Adrenal gland (tissue), 9 donors: ENCODE measurements at regions not wholly inside any gene's neighbourhood (a gene's known extent, or its start where the extent isn't known, plus 50 kb on each side); places are given as distances from the start of the nearest gene placed in this dataset.

Experiments used
- DNase-seq, 7 donors: peaks; one replicate each; pipeline ENCODE4 v3.0.0-alpha.2; 2019 to 2020
- H3K27ac ChIP-seq, 5 donors: fragments of 200-600 bp; sonication (generic) in 4 of 5; 1 replicate in 3 of 5; 2 replicates in 2 of 5; pipeline versions ENCODE4 v1.5.1 to v1.8.0; 2016 to 2020; ENCODE audit warnings: mild to moderate bottlenecking in 1 of 5
- H3K27me3 ChIP-seq: fragments of 200-600 bp; 2 replicates; pipeline ENCODE4 v1.8.0; 2021
- H3K36me3 ChIP-seq, 2 donors: fragments of 200-600 bp; replicated peaks in 1 of 2; 1 replicate in 1 of 2; 2 replicates in 1 of 2; pipeline versions ENCODE4 v1.5.1 to v1.8.0; 2018 to 2022
- H3K4me1 ChIP-seq, 2 donors: fragments of 200-600 bp; replicated peaks in 1 of 2; 1 replicate in 1 of 2; 2 replicates in 1 of 2; pipeline versions ENCODE4 v1.5.1 to v1.8.0; 2018 to 2021
- H3K4me3 ChIP-seq, 4 donors: fragments of 200-600 bp; sonication (generic) in 3 of 4; one replicate each; pipeline ENCODE4 v1.5.1; 2016 to 2018
- H3K9me3 ChIP-seq, 3 donors: fragments of 200-600 bp; sonication (generic) in 1 of 3; replicated peaks in 1 of 3; 1 replicate in 2 of 3; 2 replicates in 1 of 3; pipeline versions ENCODE4 v1.5.1 to v1.8.0; 2016 to 2021
- POLR2A ChIP-seq, 2 donors: fragments of 450-650 bp; IDR thresholded peaks; one replicate each; pipeline ENCODE4 v1.6.1; 2017; ENCODE audit warnings: antibody characterized with exemption in 2 of 2, mild to moderate bottlenecking in 2 of 2, moderate library complexity in 1 of 2
- WGBS, 4 donors: extraction: QIAGEN DNeasy Blood & Tissue Kit in 2 of 4; methylation state at CpG; one replicate each; pipeline versions ENCODE4 v1.1.5 to v1.1.7; 2013 to 2017; 5-methylcytosine and 5-hydroxymethylcytosine counted together
- intact Hi-C, 2 donors: fragments of 100-400 bp; cut with DNase I; formaldehyde crosslinking; loops; one replicate each; pipeline versions ENCODE4 v1.14.1 to v1.15.0; 2022 to 2023
- TF ChIP-seq, protein P1 (sequence below), 6 experiments: fragments of 450-650 bp in 4 of 6; fragments of 200-600 bp in 2 of 6; sonication (generic) in 1 of 6; IDR thresholded peaks; 1 replicate in 5 of 6; 2 replicates in 1 of 6; pipeline versions ENCODE4 v1.5.1 to v1.8.0; 2016 to 2021; ENCODE audit warnings: antibody characterized with exemption in 6 of 6, mild to moderate bottlenecking in 2 of 6, moderate library complexity in 1 of 6
- donor health status: healthy with polysubstance abuse.
- donor health status: Bipolar disorder and iron deficiency.
- donor health status: DM: yes; HTN: yes; CAD: no.
- donor health status: DM: no; HTN: no; CAD: no.
- donor health status: DM: no; HTN: no; CAD: no.

DNA sequence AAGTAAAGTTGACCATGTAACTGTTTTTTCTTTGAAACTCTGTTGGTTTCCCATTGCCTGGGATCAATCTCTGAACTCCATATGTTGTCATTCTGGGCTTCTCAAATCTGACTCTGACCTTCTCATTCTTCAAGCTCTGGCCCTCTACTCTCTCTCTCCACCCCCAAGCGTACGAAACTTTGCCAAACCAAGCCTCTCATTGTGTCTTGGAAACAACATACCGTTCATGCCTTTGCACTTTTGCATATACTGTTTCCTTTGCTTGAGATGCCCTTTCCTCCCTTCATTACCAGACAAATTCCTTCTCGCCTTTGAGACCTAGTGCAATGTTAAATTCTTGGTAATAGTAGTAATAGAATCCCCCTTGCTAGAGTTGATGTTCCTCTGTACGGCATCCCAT is 113.7 kb downstream of the OLFM4 start:
- intact Hi-C loops = no loop called here
- 61 to 78% (median 70%) methylated on average over 5 of the region's 5 CpGs for WGBS, 4 donors
- Histone ChIP-seq H3K9me3 (no peaks in the 10 kb centered on the region), H3K4me1 (no peaks in the 10 kb centered on the region), H3K36me3 (no peaks in the 10 kb centered on the region), H3K27me3 (peaks cover 3% of the 10 kb centered on the region), H3K4me3 (no peak overlapping the region), H3K27ac (no peak overlapping the region)
- DNase-seq = no peak
- TF ChIP-seq, protein P1, sequence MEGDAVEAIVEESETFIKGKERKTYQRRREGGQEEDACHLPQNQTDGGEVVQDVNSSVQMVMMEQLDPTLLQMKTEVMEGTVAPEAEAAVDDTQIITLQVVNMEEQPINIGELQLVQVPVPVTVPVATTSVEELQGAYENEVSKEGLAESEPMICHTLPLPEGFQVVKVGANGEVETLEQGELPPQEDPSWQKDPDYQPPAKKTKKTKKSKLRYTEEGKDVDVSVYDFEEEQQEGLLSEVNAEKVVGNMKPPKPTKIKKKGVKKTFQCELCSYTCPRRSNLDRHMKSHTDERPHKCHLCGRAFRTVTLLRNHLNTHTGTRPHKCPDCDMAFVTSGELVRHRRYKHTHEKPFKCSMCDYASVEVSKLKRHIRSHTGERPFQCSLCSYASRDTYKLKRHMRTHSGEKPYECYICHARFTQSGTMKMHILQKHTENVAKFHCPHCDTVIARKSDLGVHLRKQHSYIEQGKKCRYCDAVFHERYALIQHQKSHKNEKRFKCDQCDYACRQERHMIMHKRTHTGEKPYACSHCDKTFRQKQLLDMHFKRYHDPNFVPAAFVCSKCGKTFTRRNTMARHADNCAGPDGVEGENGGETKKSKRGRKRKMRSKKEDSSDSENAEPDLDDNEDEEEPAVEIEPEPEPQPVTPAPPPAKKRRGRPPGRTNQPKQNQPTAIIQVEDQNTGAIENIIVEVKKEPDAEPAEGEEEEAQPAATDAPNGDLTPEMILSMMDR (IDR thresholded peaks at IDR 0.05) = no peak
- TF ChIP-seq POLR2A (IDR thresholded peaks at IDR 0.05) = no peak

DNA sequence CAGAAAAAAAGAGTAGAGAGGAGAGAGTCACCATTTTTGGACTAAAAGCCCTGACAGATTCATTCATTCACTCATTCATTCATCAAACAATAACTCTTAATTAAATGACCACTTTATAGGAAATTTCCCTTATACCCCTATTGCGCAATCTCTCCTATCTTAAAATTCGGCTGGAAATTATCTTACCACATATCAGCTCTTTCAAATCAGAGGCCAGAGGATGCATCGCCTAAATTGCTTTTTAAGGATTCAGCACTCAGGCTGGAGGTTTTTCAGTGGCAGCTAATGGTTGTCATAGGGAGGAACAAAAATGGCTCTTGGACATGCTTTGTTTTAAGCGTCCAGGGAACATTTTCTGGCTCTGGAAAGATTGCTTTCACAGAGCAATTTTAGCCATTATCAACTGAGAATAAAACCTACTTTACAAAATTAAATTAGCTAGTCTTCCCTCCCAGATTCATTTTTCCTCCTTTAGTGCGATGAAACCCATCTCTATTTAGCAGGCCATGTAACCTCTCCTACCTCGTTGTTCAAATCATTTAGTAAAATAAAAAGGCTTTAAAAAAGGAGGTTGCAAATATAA is 115.2 kb downstream of the OLFM4 start:
- H3K4me3 ChIP-seq = no peak overlapping the region
- no peak for DNase-seq
- 70 to 78% (median 74%) methylated on average over 6 of the region's 6 CpGs for WGBS, 4 donors
- H3K36me3 ChIP-seq = no peaks in the 10 kb centered on the region
- H3K9me3 ChIP-seq = no peaks in the 10 kb centered on the region
- no peaks in the 10 kb centered on the region for H3K4me1 ChIP-seq
- intact Hi-C loops = no loop called here
- no peak for TF ChIP-seq POLR2A (IDR thresholded peaks at IDR 0.05)
- TF ChIP-seq, protein P1 (IDR thresholded peaks at IDR 0.05) = no peak
- H3K27me3 ChIP-seq = peaks cover 3% of the 10 kb centered on the region
- H3K27ac ChIP-seq = no peak overlapping the region

DNA sequence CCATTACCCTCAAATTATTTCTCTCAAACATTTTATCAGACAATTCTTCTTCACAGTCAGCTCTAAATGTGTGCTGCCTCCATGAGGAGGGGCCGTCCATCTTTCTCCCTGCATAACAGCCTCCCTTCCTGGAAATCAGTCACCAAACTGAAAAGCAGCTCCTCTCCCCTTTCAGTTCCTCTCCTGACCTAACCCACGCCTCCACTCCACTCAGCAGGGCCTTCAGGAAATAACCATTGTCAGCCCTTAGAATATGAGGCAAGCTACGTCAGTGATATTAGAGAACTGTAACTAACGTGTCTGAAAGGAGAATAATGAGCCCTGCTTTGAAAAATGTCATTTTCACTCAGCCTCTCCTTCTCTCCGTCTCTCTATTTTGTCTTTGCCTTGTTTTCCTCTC is 116.2 kb downstream of the OLFM4 start:
- Histone ChIP-seq H3K27ac (no peak overlapping the region), H3K4me3 (no peak overlapping the region), H3K9me3 (no peaks in the 10 kb centered on the region), H3K4me1 (no peaks in the 10 kb centered on the region), H3K27me3 (peaks cover 3% of the 10 kb centered on the region), H3K36me3 (no peaks in the 10 kb centered on the region)
- intact Hi-C loops = no loop called here
- no peak for TF ChIP-seq POLR2A (IDR thresholded peaks at IDR 0.05)
- TF ChIP-seq, protein P1 (IDR thresholded peaks at IDR 0.05) = no peak
- no peak for DNase-seq
- 42 to 52% (median 46%) methylated on average over 5 of the region's 5 CpGs for WGBS, 4 donors

DNA sequence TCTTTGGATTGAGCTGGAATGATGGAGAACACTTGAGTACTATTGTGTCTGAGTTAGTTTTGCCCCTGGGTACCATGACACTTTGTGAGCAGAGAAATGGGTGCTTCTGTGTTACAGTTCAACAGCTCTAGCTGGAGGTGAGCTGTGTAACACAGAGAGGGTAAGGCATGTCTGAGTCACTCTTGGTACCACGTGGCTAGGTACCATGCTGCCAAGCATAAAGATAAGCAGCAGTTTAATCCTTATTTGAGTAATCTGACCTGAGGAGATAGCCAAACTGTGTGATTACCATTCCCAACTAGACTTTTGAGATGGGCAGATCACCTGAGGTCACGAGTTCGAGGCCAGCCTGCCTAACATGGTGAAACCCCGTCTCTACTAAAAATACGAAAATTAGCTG is 122.0 kb downstream of the OLFM4 start:
- 75 to 83% (median 79%) methylated on average over 5 of the region's 5 CpGs for WGBS, 4 donors
- intact Hi-C loops = no loop called here
- no peak overlapping the region for H3K4me3 ChIP-seq

More for the DNA sequence above, 122.0 kb downstream of the OLFM4 start:
- Histone ChIP-seq H3K27me3 (no peaks in the 10 kb centered on the region), H3K36me3 (no peaks in the 10 kb centered on the region), H3K27ac (no peak overlapping the region), H3K9me3 (no peaks in the 10 kb centered on the region), H3K4me1 (no peaks in the 10 kb centered on the region)
- no peak for DNase-seq
- no peak for TF ChIP-seq POLR2A (IDR thresholded peaks at IDR 0.05)
- TF ChIP-seq, protein P1 (IDR thresholded peaks at IDR 0.05) = no peak
